ENCODE measurements at regions not wholly inside any gene's neighbourhood (a gene's known extent, or its start where the extent isn't known, plus 50 kb on each side); places are given as distances from the start of the nearest gene placed in this dataset.

- DNase-seq (ENCODE audit: low read depth in 4 of 4, low spot score in 3 of 4) = peak; percentile 34 to 43 (median 37)
Observed at GRCh38 chr12:123043536-123044001, 63.1 kb downstream of the ARL6IP4 start.

GRCh38 chr12:123042833-123043232 is 62.4 kb downstream of the ARL6IP4 start:
- DNase-seq (ENCODE audit: low read depth in 4 of 4, low spot score in 3 of 4) = no peak

GRCh38 chr12:123041811-123042655 is 61.6 kb downstream of the ARL6IP4 start:
- DNase-seq (ENCODE audit: low read depth in 4 of 4, low spot score in 3 of 4) = no peak

- DNase-seq (ENCODE audit: low read depth in 4 of 4, low spot score in 3 of 4) = no peak
Observed at GRCh38 chr12:123041042-123041531, 60.6 kb downstream of the ARL6IP4 start.

- DNase-seq (ENCODE audit: low read depth in 4 of 4, low spot score in 3 of 4) = no peak
Observed at GRCh38 chr12:123040106-123040505, 59.6 kb downstream of the ARL6IP4 start.

- no peak for DNase-seq (ENCODE audit: low read depth in 4 of 4, low spot score in 3 of 4)
Observed at GRCh38 chr12:123038966-123039365, 58.5 kb downstream of the ARL6IP4 start.

- DNase-seq (ENCODE audit: low read depth in 4 of 4, low spot score in 3 of 4) = no peak
Observed at GRCh38 chr12:123038486-123038885, 58.0 kb downstream of the ARL6IP4 start.

- DNase-seq (ENCODE audit: low read depth in 4 of 4, low spot score in 3 of 4) = no peak
Observed at GRCh38 chr12:123037791-123038190, 57.3 kb downstream of the ARL6IP4 start.

GRCh38 chr12:123036466-123037285 is 56.2 kb downstream of the ARL6IP4 start:
- DNase-seq (ENCODE audit: low read depth in 4 of 4, low spot score in 3 of 4) = no peak

GRCh38 chr12:123035841-123036240 is 55.4 kb downstream of the ARL6IP4 start:
- DNase-seq (ENCODE audit: low read depth in 4 of 4, low spot score in 3 of 4) = no peak

GRCh38 chr12:123034865-123035264 is 54.4 kb downstream of the ARL6IP4 start:
- DNase-seq (ENCODE audit: low read depth in 4 of 4, low spot score in 3 of 4) = no peak

- no peak for DNase-seq (ENCODE audit: low read depth in 4 of 4, low spot score in 3 of 4)
Observed at GRCh38 chr12:123034022-123034541, 53.6 kb downstream of the ARL6IP4 start.

- DNase-seq (ENCODE audit: low read depth in 4 of 4, low spot score in 3 of 4) = no peak
Observed at GRCh38 chr12:123033392-123034021, 53.0 kb downstream of the ARL6IP4 start.

- no peak for DNase-seq (ENCODE audit: low read depth in 4 of 4, low spot score in 3 of 4)
Observed at GRCh38 chr12:123032736-123033391, 52.4 kb downstream of the ARL6IP4 start.
